BJ (cell line): ENCODE measurements at regions not wholly inside any gene's neighbourhood (a gene's known extent, or its start where the extent isn't known, plus 50 kb on each side); places are given as distances from the start of the nearest gene placed in this dataset.

Experiments
- CTCF ChIA-PET: fragments of 350-600 bp; formaldehyde crosslinking; extraction: SDS; loops from one replicate; lab custom pipeline; 2021; ENCODE audit warnings: antibody characterized with exemption, inconsistent platforms; lab: Yijun Ruan, JAX
- POLR2A ChIA-PET: fragments of 300-600 bp; sonication (Branson Sonifier 250); formaldehyde crosslinking; extraction: SDS; loops from one replicate; lab custom pipeline; 2021; ENCODE audit warnings: antibody characterized with exemption; lab: Charles Lee
- DNase-seq: peaks from one replicate; pipeline ENCODE4 v3.0.0-alpha.2; 2011; ENCODE audit warnings: low read depth
- H3K27me3 ChIP-seq: 2 replicates; pipeline ENCODE4 v1.6.0; 2011; ENCODE audit warnings: low read length; ENCODE audit not compliant: control insufficient read depth, insufficient read depth
- H3K36me3 ChIP-seq: 2 replicates; pipeline ENCODE4 v1.5.1; 2011; ENCODE audit warnings: low read length; ENCODE audit not compliant: control insufficient read depth, insufficient read depth
- H3K4me3 ChIP-seq: 2 replicates; pipeline ENCODE4 v1.5.1; 2011; ENCODE audit warnings: low read depth, mild to moderate bottlenecking, control low read depth, low read length
- CTCF ChIP-seq: IDR thresholded peaks from 2 replicates; pipeline ENCODE4 v1.5.1; 2011; ENCODE audit warnings: low read depth, mild to moderate bottlenecking, control low read depth, inconsistent platforms, low read length, moderate library complexity; ENCODE audit not compliant: insufficient read depth

- no peak for DNase-seq
- ChIA-PET POLR2A (no interaction called here), CTCF (no interaction called here)
- no peak for TF ChIP-seq CTCF
- no peak overlapping the region for H3K4me3 ChIP-seq
- no peaks in the 10 kb centered on the region for H3K36me3 ChIP-seq
- no peaks in the 10 kb centered on the region for H3K27me3 ChIP-seq
Measured at GRCh38 chr5:122547219-122547618, 227.7 kb upstream of the SNX2 start.

- no peak for TF ChIP-seq CTCF
- POLR2A ChIA-PET = no interaction called here
- CTCF ChIA-PET = no interaction called here
Measured at GRCh38 chr5:122547669-122548068, 227.2 kb upstream of the SNX2 start.

GRCh38 chr5:122559676-122560075 lies 215.2 kb upstream of the SNX2 start:
- ChIA-PET POLR2A (no interaction called here), CTCF (no interaction called here)
- Histone ChIP-seq H3K27me3 (no peaks in the 10 kb centered on the region), H3K4me3 (no peak overlapping the region), H3K36me3 (no peaks in the 10 kb centered on the region)
- TF ChIP-seq CTCF = no peak
- DNase-seq = no peak

More at GRCh38 chr5:122547669-122548068, 227.2 kb upstream of the SNX2 start:
- no peaks in the 10 kb centered on the region for H3K36me3 ChIP-seq
- no peak for DNase-seq
- no peak overlapping the region for H3K4me3 ChIP-seq
- H3K27me3 ChIP-seq = no peaks in the 10 kb centered on the region

GRCh38 chr5:122561209-122561608 lies 213.7 kb upstream of the SNX2 start:
- ChIA-PET CTCF (no interaction called here), POLR2A (no interaction called here)
- DNase-seq = no peak
- TF ChIP-seq CTCF = no peak
- H3K4me3 ChIP-seq = no peak overlapping the region
- H3K36me3 ChIP-seq = no peaks in the 10 kb centered on the region
- H3K27me3 ChIP-seq = no peaks in the 10 kb centered on the region

- no peak for DNase-seq
- no peaks in the 10 kb centered on the region for H3K36me3 ChIP-seq
- no peak for TF ChIP-seq CTCF
- CTCF ChIA-PET = no interaction called here
- POLR2A ChIA-PET = no interaction called here
- no peaks in the 10 kb centered on the region for H3K27me3 ChIP-seq
- no peak overlapping the region for H3K4me3 ChIP-seq
Measured at GRCh38 chr5:122565331-122565730, 209.5 kb upstream of the SNX2 start.
